ENCODE measurements at regions not wholly inside any gene's neighbourhood (a gene's known extent, or its start where the extent isn't known, plus 50 kb on each side); places are given as distances from the start of the nearest gene placed in this dataset.
A peak's percentile ranks its signal among the peaks of the same experiment; 100 is the strongest.

GRCh38 chr16:65672960-65673359 lies 551.1 kb upstream of the CDH11 start:
- no peak overlapping the region for H3K27ac Mint-ChIP-seq (ENCODE audit: unreplicated experiment)
- peak; percentile 29 for FAIRE-seq
- peaks cover 12% of the 10 kb centered on the region for H3K9me3 Mint-ChIP-seq (ENCODE audit: unreplicated experiment)
- H3K36me3 Mint-ChIP-seq (ENCODE audit: low read depth, unreplicated experiment), result no peaks in the 10 kb centered on the region
- TF ChIP-seq CTCF (IDR thresholded peaks at IDR 0.05; ENCODE audit: insufficient read depth, low read depth, low read length) (no peak), EZH2 (IDR thresholded peaks at IDR 0.05; ENCODE audit: insufficient read depth, low read length) (no peak)
- DNase-seq (ENCODE audit: low read depth), result peak; percentile 64
- H3K27ac ChIP-seq (ENCODE audit: low read depth, low read length), result no peak overlapping the region
- no peak overlapping the region for H3K9ac ChIP-seq (ENCODE audit: low read length)
- H3K4me3 Mint-ChIP-seq (ENCODE audit: unreplicated experiment), result no peak overlapping the region
- peaks cover 7% of the 10 kb centered on the region for H3K4me1 ChIP-seq (ENCODE audit: insufficient read depth, low read length)
- no peaks in the 10 kb centered on the region for H3K36me3 ChIP-seq (ENCODE audit: insufficient read depth, low read length)
- peaks cover 7% of the 10 kb centered on the region for H3K27me3 Mint-ChIP-seq (ENCODE audit: low read depth, unreplicated experiment)
- no peaks in the 10 kb centered on the region for H3K79me2 ChIP-seq (ENCODE audit: insufficient read depth, low read length)
- H3K9me3 ChIP-seq (ENCODE audit: insufficient read depth, low read depth, low read length), result no peaks in the 10 kb centered on the region
- H2AFZ ChIP-seq (ENCODE audit: low read depth, low read length), result no peak overlapping the region
- H3K4me3 ChIP-seq (ENCODE audit: insufficient read depth, low read depth, low read length), result no peak overlapping the region
- peaks cover 4% of the 10 kb centered on the region for H3K4me1 Mint-ChIP-seq (ENCODE audit: low read depth, unreplicated experiment)
- no peak overlapping the region for H3K4me2 ChIP-seq (ENCODE audit: low read length)
- no peaks in the 10 kb centered on the region for H3K27me3 ChIP-seq (ENCODE audit: insufficient read depth, low read length)
- no peaks in the 10 kb centered on the region for H4K20me1 ChIP-seq (ENCODE audit: insufficient read depth, low read length)

GRCh38 chr16:65671071-65671470 lies 549.2 kb upstream of the CDH11 start:
- FAIRE-seq, result no peak
- no peak overlapping the region for H3K4me3 Mint-ChIP-seq (ENCODE audit: unreplicated experiment)

More at GRCh38 chr16:65671071-65671470, 549.2 kb upstream of the CDH11 start:
- TF ChIP-seq EZH2 (IDR thresholded peaks at IDR 0.05; ENCODE audit: insufficient read depth, low read length), result no peak
- no peak for TF ChIP-seq CTCF (IDR thresholded peaks at IDR 0.05; ENCODE audit: insufficient read depth, low read depth, low read length)
- no peak overlapping the region for H2AFZ ChIP-seq (ENCODE audit: low read depth, low read length)
- no peaks in the 10 kb centered on the region for H3K36me3 Mint-ChIP-seq (ENCODE audit: low read depth, unreplicated experiment)
- H3K36me3 ChIP-seq (ENCODE audit: insufficient read depth, low read length), result no peaks in the 10 kb centered on the region
- H3K4me1 Mint-ChIP-seq (ENCODE audit: low read depth, unreplicated experiment), result peaks cover 4% of the 10 kb centered on the region
- H3K27ac ChIP-seq (ENCODE audit: low read depth, low read length), result no peak overlapping the region
- no peaks in the 10 kb centered on the region for H3K9me3 ChIP-seq (ENCODE audit: insufficient read depth, low read depth, low read length)
- no peak overlapping the region for H3K4me2 ChIP-seq (ENCODE audit: low read length)
- H3K9me3 Mint-ChIP-seq (ENCODE audit: unreplicated experiment), result peaks cover 11% of the 10 kb centered on the region
- no peak overlapping the region for H3K9ac ChIP-seq (ENCODE audit: low read length)
- no peaks in the 10 kb centered on the region for H4K20me1 ChIP-seq (ENCODE audit: insufficient read depth, low read length)
- H3K27ac Mint-ChIP-seq (ENCODE audit: unreplicated experiment), result no peak overlapping the region
- H3K4me3 ChIP-seq (ENCODE audit: insufficient read depth, low read depth, low read length), result no peak overlapping the region
- peaks cover 7% of the 10 kb centered on the region for H3K27me3 Mint-ChIP-seq (ENCODE audit: low read depth, unreplicated experiment)
- no peaks in the 10 kb centered on the region for H3K27me3 ChIP-seq (ENCODE audit: insufficient read depth, low read length)
- peaks cover 16% of the 10 kb centered on the region for H3K4me1 ChIP-seq (ENCODE audit: insufficient read depth, low read length)
- no peaks in the 10 kb centered on the region for H3K79me2 ChIP-seq (ENCODE audit: insufficient read depth, low read length)
- DNase-seq (ENCODE audit: low read depth), result no peak
